ENCODE measurements at regions not wholly inside any gene's neighbourhood (a gene's known extent, or its start where the extent isn't known, plus 50 kb on each side); places are given as distances from the start of the nearest gene placed in this dataset.
"Not testable (repeated sequence)": the region's sequence is repeated elsewhere in the genome, so short reads cannot be mapped to it uniquely, and the experiment has no call there.

DNA sequence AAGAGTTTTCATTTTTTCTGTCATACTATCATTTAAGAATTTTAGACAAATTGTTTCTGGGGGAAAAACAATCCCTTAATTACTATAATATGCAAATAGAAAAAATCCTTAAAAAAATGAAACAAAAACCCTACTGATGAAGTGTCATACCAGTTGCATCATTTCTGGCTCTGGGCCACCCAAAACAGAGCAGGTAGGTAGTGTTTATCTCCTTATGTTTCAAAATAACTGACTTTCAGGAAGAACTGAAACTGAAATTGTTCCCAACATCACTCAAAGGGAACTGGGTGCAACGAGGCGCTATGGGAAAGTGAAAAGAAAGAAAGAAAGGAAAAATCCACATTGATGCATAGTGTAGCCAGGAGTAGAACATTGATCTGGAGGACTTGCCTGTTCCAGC, 653.1 kb upstream of the SOX9 start:
- DNase-seq: no peak

DNA sequence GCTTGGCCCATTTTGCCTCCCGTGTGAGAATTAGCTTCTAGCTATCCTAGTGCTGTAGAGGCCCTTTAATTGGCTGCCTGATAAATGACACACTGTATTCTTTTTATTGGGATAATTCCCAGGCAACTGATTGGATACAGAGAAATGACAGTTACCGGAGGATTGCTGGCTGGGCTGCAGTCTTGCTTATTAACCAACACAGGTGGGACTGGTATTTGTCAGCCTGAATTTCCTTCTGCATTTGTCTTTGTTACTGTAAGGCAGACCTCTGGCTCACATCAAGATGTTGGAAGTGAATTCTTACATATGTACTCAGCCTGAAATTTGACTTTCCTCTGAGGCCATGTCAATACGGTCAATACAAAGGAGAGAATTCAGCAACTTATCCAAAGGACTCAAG, 650.8 kb upstream of the SOX9 start:
- no peak for DNase-seq

DNA sequence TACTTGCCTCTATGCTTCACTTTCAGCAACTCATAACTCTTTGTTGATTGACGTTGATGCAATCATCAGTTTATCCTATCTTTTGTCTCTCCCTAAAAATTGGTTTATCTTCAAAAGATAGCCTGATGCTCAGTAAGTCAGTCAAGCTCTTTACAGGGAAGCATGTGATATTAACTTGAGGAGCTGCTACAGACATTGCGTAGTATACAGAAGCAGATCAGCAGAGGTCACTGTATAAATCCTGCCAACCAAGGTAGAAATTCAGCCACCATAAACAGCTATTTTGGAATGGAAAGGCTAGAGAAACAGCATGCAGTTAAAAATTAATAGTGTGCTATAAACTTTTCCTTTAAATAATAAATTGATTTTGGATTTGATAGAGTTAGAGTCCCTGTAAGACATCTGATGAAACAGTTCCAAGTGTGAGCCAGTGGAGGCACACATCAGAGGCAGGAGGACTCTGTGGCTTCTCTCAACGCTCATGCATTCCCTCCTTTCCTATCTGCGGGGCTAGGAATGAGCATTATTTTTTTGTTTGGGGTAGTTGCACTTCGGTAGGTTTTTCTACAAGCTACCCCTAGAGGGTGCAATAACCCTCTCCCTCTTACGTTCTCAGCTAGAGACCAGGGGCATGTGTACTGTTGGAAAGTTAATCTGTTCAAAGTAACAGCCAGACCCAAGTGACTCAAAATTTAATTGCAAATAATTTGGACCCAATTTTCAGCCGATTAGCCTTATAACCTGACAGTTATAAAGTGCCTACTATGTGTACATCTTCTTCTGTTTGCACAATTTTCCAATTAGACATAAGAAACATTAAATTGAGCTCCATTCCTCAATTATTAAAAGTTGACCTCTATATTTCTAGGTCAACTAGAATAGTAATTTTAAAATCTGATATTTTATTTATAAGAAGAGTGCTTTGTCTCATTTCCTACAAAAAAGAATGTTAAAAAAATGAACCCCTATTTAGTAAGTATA, 647.7 kb upstream of the SOX9 start:
- peak; percentile 61 for DNase-seq

DNA sequence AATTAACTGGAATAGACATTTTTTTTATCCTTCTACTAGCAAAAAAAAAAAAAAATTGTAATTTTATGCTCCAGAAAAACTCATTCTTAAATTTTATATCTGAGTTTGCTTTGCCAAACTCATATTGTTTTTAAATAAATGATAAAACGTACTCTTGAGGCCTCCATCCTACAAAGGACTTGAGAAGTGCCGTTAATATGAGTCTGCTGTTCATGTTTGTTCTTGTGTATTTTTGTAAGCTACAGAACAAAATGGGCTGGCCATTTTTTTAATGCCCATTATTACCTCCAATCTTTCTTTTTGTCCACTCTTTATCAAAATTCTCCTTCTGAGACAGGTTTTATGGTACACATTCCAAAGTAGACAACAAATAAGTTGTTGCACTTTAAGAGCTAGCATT, 643.5 kb upstream of the SOX9 start:
- DNase-seq: no peak

DNA sequence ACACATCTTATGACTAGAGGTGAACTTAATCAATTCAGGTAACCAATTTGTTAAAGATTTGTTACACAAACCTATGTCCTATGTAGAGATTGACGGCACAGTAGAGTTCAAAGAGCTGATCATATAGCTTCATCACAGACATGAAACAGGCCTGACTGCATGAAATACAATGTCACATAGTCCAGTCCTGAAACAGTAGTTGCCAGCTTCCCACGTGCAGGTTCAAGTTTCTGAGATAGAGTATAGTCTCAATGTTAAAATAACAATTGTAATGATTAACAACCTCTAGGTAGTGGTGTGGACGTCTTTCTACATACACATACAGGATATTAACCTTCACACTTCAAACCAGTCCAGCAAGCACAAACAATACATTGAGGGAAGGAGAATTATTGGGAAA, 640.7 kb upstream of the SOX9 start:
- no peak for DNase-seq

DNA sequence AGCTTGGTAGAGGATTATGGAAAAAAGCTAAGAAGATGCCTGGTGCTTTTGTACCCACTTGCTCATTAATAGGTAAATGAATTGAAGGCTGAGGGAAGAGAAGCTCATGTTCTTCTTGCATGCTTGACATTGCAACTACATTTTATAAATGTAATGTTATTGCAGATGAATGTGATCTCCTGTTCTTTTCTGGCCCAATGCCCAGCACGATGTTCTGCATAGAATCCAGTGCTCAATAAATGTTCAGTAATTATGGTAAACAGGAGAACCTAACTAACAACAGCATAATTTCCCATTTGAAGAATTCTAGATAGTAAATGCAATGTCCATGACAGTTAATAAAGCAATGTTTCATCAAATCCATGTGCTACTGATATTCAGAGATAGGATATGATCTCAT, 638.2 kb upstream of the SOX9 start:
- no peak for DNase-seq

DNA sequence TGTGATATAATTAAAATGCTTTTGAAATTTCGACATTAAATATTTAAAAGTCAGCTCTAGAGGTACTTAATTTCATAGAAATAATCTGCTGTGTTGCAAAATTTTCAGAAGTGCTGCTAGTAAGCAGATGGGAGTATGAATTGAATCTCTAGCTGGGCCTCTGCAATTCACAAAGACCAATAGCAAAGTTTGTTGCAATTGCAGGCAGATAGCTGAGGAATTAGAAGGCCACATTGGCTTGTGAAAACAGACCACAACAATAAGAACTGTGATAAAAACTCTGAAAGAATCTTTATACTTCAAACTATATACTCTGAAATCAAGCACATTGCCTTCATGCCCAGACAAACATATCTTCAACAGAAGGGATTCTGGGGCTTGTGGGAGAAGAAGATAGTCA, 636.3 kb upstream of the SOX9 start:
- no peak for DNase-seq

DNA sequence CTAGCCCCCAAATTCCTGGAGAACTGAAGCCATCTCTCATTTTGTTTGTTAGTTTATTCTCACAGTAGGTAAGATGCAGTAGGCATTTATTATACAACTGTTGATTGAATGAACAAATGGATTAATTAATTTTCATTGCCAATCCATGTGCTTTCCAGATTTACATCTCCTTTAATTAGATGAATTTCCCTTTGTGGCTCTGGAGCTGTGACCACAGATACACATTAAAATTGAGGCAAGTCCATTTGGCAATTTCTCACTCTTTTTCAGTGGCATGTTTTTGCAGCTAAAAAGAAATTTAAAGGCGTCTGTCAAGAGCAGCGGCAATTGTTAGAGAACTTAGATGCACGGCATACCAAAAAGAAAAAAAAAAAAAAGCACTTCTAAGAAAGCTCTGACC, 635.4 kb upstream of the SOX9 start:
- no peak for DNase-seq

DNA sequence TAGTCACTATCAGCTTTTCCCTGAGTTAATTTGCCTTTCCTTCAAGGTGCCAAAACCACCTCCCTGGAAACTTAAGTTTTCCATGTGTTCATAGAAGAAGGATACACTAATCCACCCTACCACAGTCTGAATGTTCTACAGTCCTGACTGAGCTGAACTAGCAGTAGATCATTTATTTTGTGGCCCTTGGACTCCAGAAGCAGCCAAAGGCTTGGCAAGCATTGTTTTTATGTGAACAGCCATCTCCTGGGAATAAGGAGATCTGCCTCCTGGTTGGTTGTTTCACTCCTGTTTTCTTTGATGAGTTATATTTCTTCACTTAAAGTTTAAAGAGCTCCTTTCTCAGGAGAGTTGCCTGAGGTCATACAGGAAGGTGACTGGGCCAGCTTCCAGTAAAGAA, 634.6 kb upstream of the SOX9 start:
- DNase-seq: no peak

DNA sequence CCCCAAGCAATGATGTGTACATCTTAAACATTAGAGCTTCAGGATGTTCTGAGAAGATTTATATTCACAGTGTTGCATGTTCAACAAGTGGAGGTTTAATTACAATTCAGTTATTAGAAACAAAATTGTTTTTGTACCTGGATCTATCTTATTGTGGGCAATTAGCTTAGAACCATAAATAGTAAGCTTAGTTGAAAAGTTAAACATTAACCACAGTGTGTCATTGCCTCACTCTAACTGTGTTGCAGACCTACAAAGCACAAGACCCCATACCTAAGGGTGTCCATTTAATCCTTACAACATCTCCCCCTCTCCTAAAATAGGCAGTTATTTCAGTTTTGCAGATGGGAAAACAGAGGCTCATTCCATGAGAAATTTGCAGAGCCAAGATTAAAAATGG, 632.0 kb upstream of the SOX9 start:
- no peak for DNase-seq

DNA sequence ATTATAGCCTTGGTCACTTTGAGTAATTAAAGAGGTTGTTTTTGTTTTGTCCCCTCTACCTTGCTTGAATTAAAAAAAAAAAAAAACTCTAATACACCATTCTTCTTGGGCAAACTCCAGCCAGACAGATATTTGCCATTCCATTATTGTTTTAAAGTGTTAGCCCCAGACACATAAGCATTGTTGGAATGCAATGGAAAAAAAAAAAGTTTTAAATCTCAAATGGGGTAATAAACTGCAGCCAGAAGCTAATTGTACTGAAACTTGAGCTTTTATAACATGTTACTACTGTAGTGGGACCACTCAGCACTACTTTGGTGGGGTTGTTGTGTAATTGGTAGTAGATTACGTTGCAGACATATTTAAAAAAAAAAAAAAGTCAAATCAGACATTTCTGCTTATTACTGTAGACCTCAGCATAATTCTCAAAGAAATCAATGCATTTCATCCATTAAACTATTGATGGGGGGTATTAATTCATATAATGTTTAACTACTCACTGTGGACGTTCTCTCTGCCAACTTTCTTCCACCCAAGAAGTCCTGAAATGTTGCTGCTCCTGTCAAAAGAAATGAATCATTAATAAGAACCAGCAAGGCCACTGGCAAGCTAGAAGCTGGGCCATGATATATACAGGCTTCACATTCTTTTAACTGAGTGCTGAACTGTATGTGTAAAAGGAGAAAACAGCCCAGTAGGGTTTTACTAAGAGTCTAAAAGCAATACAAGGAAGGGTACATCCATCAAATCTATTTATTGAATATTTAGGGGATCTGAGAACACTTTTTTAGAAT, 626.6 kb upstream of the SOX9 start:
- DNase-seq: peak; percentile 62

DNA sequence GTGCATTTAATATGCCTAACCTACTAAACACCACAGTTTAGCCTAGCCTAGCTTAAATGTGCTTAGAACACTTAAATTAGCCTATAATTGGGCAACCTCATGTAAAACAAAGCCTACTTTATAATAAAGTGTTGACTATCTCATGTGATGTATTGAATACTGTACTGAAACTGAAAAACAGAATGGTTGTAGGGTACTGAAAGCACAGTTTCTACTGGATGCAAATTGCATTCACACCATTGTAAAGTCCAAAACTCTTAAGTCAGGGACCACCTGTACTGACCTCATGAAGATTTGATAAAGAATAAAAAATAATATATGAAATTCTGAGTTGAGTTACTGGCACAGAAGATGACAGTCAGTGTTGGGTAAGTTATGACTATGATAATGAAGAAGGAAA, 625.4 kb upstream of the SOX9 start:
- no peak for DNase-seq

DNA sequence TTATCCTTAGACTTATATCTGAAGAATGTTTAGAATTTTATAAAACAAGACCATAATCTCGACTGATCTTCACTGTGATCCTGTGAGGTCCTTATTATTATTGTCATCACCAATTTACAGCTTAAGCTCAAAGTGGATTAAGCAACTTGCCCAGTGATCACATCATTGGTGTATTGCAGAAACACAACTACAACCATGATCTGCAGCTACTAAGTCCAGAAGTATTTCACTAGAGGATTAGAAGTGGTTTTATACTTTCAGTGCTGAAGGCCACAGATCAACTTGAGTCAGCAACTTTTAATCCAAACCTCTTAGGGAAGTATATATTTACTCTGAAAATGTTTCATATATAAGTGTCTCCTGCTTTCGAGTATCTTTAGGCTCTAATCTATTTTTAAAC, 624.3 kb upstream of the SOX9 start:
- peak; percentile 28 for DNase-seq

DNA sequence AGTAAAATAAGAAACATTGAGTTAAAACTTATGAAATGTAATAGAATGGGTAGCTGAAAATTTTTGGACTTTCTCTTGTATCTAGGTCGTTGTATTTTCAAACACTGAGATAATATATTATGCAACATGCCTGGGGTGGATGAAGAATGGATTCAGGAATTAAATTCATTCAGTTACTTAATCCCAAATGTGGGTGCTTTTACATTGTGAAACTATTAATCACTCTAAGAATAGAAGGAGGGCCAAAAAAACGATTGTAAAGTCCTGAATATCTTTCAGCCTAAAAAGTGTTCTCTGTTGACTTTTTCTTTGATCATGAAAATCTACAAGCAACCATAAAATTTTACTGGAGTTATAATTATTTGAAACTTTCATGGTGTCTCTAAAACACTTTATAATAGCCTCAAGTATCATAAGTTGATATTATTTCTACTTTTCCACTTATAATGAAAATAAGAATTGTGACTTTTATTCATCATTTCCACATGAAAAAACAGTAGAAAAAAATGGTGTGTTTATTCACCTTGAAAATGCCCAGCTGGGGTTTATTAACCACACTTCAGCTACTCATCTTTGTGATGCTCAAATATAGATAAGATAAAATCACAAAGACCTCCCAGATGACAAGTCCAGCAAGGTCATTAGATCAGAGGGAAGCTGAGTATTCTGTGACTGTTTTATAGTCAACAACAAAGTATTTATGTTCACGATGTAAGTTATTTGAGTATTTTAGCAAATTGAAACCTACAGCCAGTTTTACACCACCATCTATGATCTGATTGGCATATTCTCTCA, 619.9 kb upstream of the SOX9 start:
- peak; percentile 57 for DNase-seq

DNA sequence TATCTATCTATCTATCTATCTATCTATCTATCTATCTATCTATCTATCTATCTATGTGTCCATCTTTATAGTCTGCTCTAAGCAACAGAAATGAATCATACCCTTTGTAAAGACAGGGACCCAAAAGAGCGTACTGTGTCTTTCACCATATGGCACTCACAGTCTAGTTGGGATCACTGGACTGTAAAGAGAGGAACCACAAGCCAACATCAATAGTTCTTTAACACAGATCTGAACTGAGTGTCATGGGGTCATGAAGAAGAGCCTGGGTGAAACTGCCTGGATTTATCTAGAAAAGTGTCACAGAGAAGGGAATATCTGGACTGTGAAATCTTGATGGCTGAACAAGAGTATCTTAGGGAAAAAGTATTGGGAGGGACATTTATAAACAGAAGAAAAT, 619.1 kb upstream of the SOX9 start:
- DNase-seq: no peak

DNA sequence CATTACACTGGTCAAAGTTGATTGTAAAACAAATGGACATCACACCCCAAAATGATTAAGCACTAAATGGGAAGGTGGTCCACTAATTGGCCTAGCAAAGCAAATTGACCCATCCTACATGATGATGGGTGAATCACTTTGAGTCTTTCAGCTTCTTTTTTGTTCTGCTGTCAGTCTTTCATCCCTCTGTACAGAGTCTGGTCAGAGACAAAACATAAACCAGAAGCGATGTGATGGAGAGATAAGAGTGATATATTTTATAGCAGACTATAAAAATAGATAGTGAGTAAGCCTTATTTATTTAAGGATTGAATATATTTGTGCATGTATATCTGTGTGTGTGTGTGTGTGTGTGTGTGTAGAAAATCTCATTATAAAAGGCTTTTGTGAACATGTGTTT, 618.4 kb upstream of the SOX9 start:
- DNase-seq: no peak

DNA sequence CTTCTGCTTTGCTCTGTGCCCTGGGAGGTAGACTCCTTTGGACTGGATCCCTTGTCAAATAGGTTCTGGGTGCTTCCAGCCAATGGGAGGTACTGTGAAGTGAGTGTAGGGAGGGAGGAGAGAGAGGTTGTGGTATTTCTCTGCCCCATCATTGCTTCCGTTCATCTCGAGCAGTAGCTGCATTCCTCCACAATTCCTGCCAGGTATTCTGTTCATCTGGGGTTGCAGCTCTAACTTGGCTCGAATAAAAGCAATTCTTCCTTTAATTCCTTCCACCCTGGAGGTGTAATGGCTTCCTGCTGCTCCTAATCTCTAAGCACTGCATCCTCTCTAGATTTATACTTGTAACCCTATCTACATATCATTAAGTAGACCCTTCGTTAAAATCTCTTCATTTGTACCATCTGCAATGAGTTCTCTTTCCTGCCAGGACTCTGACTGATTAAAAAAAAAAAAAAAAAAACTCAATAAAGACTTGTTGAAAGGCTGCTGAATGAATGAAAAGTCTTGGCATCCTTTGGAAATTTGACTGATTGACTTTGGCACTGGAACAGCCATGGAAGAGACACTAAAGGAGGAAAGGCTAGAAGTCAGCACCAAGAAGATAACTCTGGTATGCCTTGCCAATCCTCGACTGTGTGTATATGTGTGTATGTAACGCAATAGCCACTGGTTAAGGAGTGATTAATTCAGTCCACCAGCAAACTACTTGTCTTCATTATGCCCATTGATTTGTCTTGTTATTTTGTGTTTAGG, 616.9 kb upstream of the SOX9 start:
- DNase-seq: no peak

DNA sequence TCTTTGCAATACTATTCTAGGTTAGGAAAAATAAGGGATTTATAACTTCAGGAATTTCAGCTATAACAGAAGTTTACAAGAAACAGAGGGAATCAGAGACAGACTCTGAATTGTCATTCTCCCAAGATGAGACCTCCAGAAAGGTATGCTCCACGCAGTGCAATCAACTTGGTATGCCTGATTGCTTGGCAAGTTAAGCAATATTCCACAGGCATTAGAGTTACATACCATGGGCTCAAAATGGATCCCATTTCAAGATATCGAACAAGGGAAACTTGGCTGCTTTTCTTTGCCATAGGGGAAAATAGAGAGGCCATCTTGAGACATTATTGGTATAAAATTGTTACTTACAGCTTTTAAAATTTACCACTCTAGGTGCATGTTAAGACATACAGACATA, 615.6 kb upstream of the SOX9 start:
- DNase-seq: peak; percentile 60

DNA sequence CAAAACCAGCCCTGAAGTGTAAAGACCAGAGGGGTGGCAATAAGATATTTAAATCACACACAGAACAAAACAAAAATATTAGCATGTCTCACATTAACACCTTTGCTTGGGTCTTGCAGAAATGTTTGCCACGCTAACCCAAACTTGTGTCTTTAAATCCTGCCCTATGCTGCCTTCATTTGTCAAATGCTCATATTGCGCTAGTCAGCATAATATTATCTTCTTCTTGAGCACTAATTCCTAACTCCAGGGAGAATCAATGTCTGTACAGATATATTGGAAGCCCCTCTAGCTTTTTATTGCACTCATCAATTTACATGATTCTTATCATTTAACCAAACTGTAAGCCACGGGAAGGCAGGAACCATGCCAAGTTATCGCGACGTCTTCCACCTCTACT, 614.8 kb upstream of the SOX9 start:
- DNase-seq: no peak

DNA sequence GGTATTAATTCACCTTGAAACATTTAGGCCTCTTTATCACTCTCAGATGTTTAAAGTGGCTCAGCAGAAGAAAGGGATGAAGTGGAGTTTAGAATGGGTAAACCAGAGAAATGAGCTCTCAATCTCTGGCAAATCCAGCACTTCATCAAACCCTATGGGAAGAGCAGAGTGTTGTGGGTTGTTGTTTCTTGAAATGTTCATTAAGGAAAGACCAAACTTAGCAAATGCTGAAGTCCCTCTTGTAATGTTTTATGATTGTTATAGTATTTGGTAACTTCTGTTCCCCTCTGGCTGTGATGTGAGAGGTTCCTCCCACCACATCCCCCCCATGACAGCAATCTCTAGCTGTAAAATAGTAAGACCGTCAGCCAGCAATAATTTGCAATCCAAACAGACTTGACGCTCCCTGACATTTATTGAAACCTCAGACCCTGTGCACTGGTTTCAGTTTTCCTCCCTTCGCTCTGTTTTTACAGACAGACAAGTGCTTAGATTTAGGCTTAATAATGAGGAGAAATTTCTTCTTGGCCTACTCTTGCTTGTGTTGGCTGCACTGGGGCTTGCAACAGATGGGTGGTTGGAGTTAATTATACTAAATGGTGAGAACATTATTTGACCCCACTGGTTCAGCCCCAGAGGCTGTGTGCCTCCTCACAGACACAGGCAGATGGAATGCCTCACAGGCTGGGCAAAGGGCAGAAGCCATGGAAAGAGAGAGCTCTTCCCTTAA, 609.4 kb upstream of the SOX9 start:
- no peak for DNase-seq

DNA sequence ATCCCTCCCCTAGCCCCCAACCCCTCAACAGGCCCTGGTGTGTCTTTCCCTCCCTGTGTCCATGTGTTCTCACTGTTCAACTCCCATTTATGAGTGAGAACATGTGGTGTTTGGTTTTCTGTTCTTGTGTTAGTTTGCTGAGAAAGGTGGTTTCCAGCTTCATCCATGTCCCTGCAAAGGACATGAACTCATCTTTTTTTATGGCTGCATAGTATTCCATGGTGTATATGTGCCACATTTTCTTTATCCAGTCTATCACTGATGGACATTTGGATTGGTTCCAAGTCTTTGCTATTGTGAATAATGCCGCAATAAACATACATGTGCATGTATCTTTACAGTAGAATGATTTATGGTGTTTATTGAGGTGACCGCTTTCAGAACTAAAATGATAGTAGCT, 607.1 kb upstream of the SOX9 start:
- not testable (repeated sequence) for DNase-seq

DNA sequence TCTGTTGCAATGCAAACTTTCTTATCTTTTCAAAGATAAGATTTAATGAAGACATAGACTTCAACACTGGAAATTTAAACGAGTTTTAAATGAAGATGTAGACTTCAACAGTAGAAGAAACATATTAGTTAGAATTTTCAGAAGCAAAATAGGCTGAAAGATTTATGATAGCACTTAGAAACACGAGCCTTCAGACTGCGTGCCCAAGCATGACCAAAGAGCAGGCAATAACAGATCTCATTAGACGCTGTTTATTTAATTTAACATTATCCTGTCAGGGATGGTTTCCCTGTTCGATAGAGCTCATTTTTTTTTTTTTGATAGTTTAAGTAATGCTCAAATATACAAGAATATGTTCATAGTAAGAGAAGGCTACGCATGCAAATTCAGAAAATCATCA, 604.7 kb upstream of the SOX9 start:
- DNase-seq: no peak

All from EL (cell line).